ENCODE measurements at regions not wholly inside any gene's neighbourhood (a gene's known extent, or its start where the extent isn't known, plus 50 kb on each side); places are given as distances from the start of the nearest gene placed in this dataset.
A peak's percentile ranks its signal among the peaks of the same experiment; 100 is the strongest.

GRCh38 chr3:144444061-144444460 lies 472.4 kb downstream of the DIPK2A start:
- H3K27me3 ChIP-seq (ENCODE audit: control insufficient read depth, insufficient read depth, low read length) = no peaks in the 10 kb centered on the region
- TF ChIP-seq CTCF (IDR thresholded peaks at IDR 0.05; ENCODE audit: insufficient read depth, low read length, severe bottlenecking) = no peak
- FAIRE-seq = no peak
- H3K36me3 ChIP-seq (ENCODE audit: control insufficient read depth, insufficient read depth, low read length) = no peaks in the 10 kb centered on the region
- DNase-seq (ENCODE audit: low read depth) = no peak
- no peak overlapping the region for H3K4me3 ChIP-seq (ENCODE audit: low read depth, low read length)

- Histone ChIP-seq H3K27me3 (ENCODE audit: control insufficient read depth, insufficient read depth, low read length) (no peaks in the 10 kb centered on the region), H3K4me3 (ENCODE audit: low read depth, low read length) (no peak overlapping the region), H3K36me3 (ENCODE audit: control insufficient read depth, insufficient read depth, low read length) (no peaks in the 10 kb centered on the region)
- DNase-seq (ENCODE audit: low read depth) (no peak), FAIRE-seq (no peak)
- TF ChIP-seq CTCF (IDR thresholded peaks at IDR 0.05; ENCODE audit: insufficient read depth, low read length, severe bottlenecking) = no peak
Measured at GRCh38 chr3:144444546-144444945, 472.9 kb downstream of the DIPK2A start.

DNA sequence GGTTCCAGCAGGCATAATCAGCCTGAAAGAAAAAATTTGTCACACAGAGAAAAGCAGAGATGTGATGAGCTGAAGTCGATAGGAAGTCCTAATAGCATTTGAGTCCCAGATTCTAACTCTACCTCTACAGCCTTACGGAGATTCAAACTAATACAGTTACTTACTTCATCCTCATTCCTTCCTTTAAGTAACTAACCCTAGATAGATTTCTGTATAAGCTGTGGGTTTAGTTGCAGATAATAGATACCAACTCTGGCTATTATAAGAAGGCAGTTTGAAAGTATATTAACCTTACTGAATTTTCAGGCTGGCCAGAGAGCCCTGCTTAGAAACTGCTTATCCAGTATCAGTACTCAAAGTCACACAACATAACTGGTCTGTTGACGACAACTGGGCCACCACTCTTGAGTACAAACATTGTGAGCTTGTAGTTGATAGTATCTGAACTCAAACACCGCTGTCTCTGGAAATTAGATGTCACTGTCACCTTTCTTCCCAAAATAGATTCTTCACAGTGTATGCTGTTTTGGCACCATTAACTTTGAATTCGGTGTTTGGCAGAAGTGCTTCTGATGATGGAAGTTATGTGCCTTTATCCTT lies 484.3 kb downstream of the DIPK2A start:
- Histone ChIP-seq H3K27me3 (ENCODE audit: control insufficient read depth, insufficient read depth, low read length) (no peaks in the 10 kb centered on the region), H3K4me3 (ENCODE audit: low read depth, low read length) (no peak overlapping the region), H3K36me3 (ENCODE audit: control insufficient read depth, insufficient read depth, low read length) (no peaks in the 10 kb centered on the region)
- TF ChIP-seq CTCF (IDR thresholded peaks at IDR 0.05; ENCODE audit: insufficient read depth, low read length, severe bottlenecking) = no peak
- DNase-seq (ENCODE audit: low read depth) = no peak
- no peak for FAIRE-seq

GRCh38 chr3:144457758-144458157 lies 486.1 kb downstream of the DIPK2A start:
- FAIRE-seq (no peak), DNase-seq (ENCODE audit: low read depth) (no peak)
- no peak overlapping the region for H3K4me3 ChIP-seq (ENCODE audit: low read depth, low read length)
- no peaks in the 10 kb centered on the region for H3K27me3 ChIP-seq (ENCODE audit: control insufficient read depth, insufficient read depth, low read length)
- no peak for TF ChIP-seq CTCF (IDR thresholded peaks at IDR 0.05; ENCODE audit: insufficient read depth, low read length, severe bottlenecking)
- no peaks in the 10 kb centered on the region for H3K36me3 ChIP-seq (ENCODE audit: control insufficient read depth, insufficient read depth, low read length)

DNA sequence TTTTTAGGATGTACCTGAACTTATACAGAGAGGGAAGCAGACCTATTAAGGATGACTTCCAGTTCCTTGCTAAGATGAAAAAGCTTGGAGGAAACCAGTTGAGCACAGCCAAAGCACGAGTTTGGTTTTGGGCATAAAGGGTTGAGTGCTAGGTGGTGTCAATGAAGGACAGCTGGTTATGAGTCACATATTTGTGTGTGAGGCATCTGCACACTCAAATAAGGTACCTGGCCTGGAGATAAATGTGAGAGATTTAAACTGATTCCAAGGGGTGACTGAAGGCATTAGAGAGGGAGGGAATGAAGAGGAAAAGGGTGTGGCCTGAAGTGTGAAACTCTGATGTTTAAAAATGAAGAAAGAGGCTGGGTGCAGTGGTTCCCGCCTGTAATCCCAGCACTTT lies 486.7 kb downstream of the DIPK2A start:
- no peak for TF ChIP-seq CTCF (IDR thresholded peaks at IDR 0.05; ENCODE audit: insufficient read depth, low read length, severe bottlenecking)
- no peak for FAIRE-seq
- no peaks in the 10 kb centered on the region for H3K36me3 ChIP-seq (ENCODE audit: control insufficient read depth, insufficient read depth, low read length)

GRCh38 chr3:144462337-144462736 lies 490.7 kb downstream of the DIPK2A start:
- TF ChIP-seq CTCF (IDR thresholded peaks at IDR 0.05; ENCODE audit: insufficient read depth, low read length, severe bottlenecking) = no peak
- Histone ChIP-seq H3K27me3 (ENCODE audit: control insufficient read depth, insufficient read depth, low read length) (no peaks in the 10 kb centered on the region), H3K4me3 (ENCODE audit: low read depth, low read length) (no peak overlapping the region), H3K36me3 (ENCODE audit: control insufficient read depth, insufficient read depth, low read length) (no peaks in the 10 kb centered on the region)
- FAIRE-seq (no peak), DNase-seq (ENCODE audit: low read depth) (peak; percentile 43)

More for the DNA sequence above, 486.7 kb downstream of the DIPK2A start:
- no peak for DNase-seq (ENCODE audit: low read depth)
- Histone ChIP-seq H3K4me3 (ENCODE audit: low read depth, low read length) (no peak overlapping the region), H3K27me3 (ENCODE audit: control insufficient read depth, insufficient read depth, low read length) (no peaks in the 10 kb centered on the region)
